Erythroblast (primary cell): ENCODE measurements at regions not wholly inside any gene's neighbourhood (a gene's known extent, or its start where the extent isn't known, plus 50 kb on each side); places are given as distances from the start of the nearest gene placed in this dataset.

ENCODE experiments used
- GATA1 ChIP-seq: IDR thresholded peaks from 2 replicates; pipeline ENCODE4 v1.6.1; 2011; ENCODE audit warnings: low read depth, mild to moderate bottlenecking, control low read depth, low read length, moderate library complexity
- POLR2A ChIP-seq: IDR thresholded peaks from 2 replicates; pipeline ENCODE4 v1.6.1; 2011; ENCODE audit warnings: mild to moderate bottlenecking, low read length

DNA sequence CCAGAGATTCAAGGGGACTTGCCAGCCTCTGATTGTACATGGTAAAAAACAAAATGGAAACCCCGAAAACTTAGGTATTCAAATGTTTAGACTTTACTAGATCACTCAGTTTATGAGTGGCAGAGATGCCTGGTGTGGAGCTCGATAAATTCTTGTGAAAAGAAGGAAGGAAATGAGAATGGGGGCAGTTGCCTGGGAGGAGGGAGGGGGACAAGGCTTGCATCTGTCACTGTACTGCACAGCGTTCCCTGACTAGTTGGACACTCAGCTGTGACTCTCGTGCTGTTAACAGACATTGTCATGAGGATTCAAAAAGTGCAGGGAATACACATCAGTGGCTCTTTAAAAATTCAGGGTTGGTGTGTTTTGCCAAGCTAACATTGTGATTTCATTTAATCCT is 232.9 kb downstream of the ZIC5 start:
- no peak for TF ChIP-seq POLR2A
- no peak for TF ChIP-seq GATA1
